ENCODE measurements at regions not wholly inside any gene's neighbourhood (a gene's known extent, or its start where the extent isn't known, plus 50 kb on each side); places are given as distances from the start of the nearest gene placed in this dataset.

GRCh38 chr12:46998811-46999368 lies 80.5 kb upstream of the PCED1B start:
- no peak overlapping the region for H2AFZ ChIP-seq (ENCODE audit: low read depth, low read length)
- TF ChIP-seq CTCF (IDR thresholded peaks at IDR 0.05; ENCODE audit: low read depth, low read length) = no peak
- H4K20me1 ChIP-seq (ENCODE audit: insufficient read depth, low read length) = no peaks in the 10 kb centered on the region
- H3K36me3 ChIP-seq (replicated peaks; ENCODE audit: low read depth, low read length) = no peaks in the 10 kb centered on the region
- H3K4me2 ChIP-seq (ENCODE audit: low read length) = no peak overlapping the region
- H3K4me1 ChIP-seq (ENCODE audit: low read length) = no peaks in the 10 kb centered on the region
- no peaks in the 10 kb centered on the region for H3K9me3 ChIP-seq (ENCODE audit: insufficient read depth, low read length)
- H3K4me3 ChIP-seq (ENCODE audit: low read length) = no peak overlapping the region
- no peak overlapping the region for H3K27ac ChIP-seq (ENCODE audit: low read length)
- no peaks in the 10 kb centered on the region for H3K79me2 ChIP-seq (ENCODE audit: low read length)
- no peaks in the 10 kb centered on the region for H3K27me3 ChIP-seq (ENCODE audit: low read depth, low read length)
- no peak overlapping the region for H3K9ac ChIP-seq (ENCODE audit: low read length)

- TF ChIP-seq EZH2phosphoT487 (IDR thresholded peaks at IDR 0.05; ENCODE audit: low read depth) (no peak), CTCF (IDR thresholded peaks at IDR 0.05; ENCODE audit: low read depth, low read length) (no peak)
- Histone ChIP-seq H3K4me1 (ENCODE audit: low read length) (no peaks in the 10 kb centered on the region), H2AFZ (ENCODE audit: low read depth, low read length) (no peak overlapping the region), H4K20me1 (ENCODE audit: insufficient read depth, low read length) (no peaks in the 10 kb centered on the region), H3K4me2 (ENCODE audit: low read length) (no peak overlapping the region), H3K79me2 (ENCODE audit: low read length) (no peaks in the 10 kb centered on the region), H3K27ac (ENCODE audit: low read length) (no peak overlapping the region), H3K4me3 (ENCODE audit: low read length) (no peak overlapping the region), H3K9ac (ENCODE audit: low read length) (no peak overlapping the region), H3K36me3 (replicated peaks; ENCODE audit: low read depth, low read length) (no peaks in the 10 kb centered on the region), H3K9me3 (ENCODE audit: insufficient read depth, low read length) (no peaks in the 10 kb centered on the region), H3K27me3 (ENCODE audit: low read depth, low read length) (no peaks in the 10 kb centered on the region)
Measured at GRCh38 chr12:47004634-47005033, 74.8 kb upstream of the PCED1B start.

GRCh38 chr12:47007048-47007447 lies 72.4 kb upstream of the PCED1B start:
- Histone ChIP-seq H3K4me3 (ENCODE audit: low read length) (no peak overlapping the region), H3K27ac (ENCODE audit: low read length) (no peak overlapping the region), H3K9me3 (ENCODE audit: insufficient read depth, low read length) (no peaks in the 10 kb centered on the region), H3K4me2 (ENCODE audit: low read length) (no peak overlapping the region), H3K27me3 (ENCODE audit: low read depth, low read length) (no peaks in the 10 kb centered on the region), H3K4me1 (ENCODE audit: low read length) (no peaks in the 10 kb centered on the region), H2AFZ (ENCODE audit: low read depth, low read length) (no peak overlapping the region), H3K36me3 (replicated peaks; ENCODE audit: low read depth, low read length) (no peaks in the 10 kb centered on the region), H3K9ac (ENCODE audit: low read length) (no peak overlapping the region), H3K79me2 (ENCODE audit: low read length) (no peaks in the 10 kb centered on the region), H4K20me1 (ENCODE audit: insufficient read depth, low read length) (no peaks in the 10 kb centered on the region)
- TF ChIP-seq EZH2phosphoT487 (IDR thresholded peaks at IDR 0.05; ENCODE audit: low read depth) (no peak), CTCF (IDR thresholded peaks at IDR 0.05; ENCODE audit: low read depth, low read length) (no peak)

GRCh38 chr12:47012552-47012951 lies 66.9 kb upstream of the PCED1B start:
- H3K79me2 ChIP-seq (ENCODE audit: low read length) = no peaks in the 10 kb centered on the region
- no peak for TF ChIP-seq EZH2phosphoT487 (IDR thresholded peaks at IDR 0.05; ENCODE audit: low read depth)
- no peak for TF ChIP-seq CTCF (IDR thresholded peaks at IDR 0.05; ENCODE audit: low read depth, low read length)
- no peak overlapping the region for H3K4me2 ChIP-seq (ENCODE audit: low read length)
- no peak overlapping the region for H3K4me3 ChIP-seq (ENCODE audit: low read length)
- no peaks in the 10 kb centered on the region for H4K20me1 ChIP-seq (ENCODE audit: insufficient read depth, low read length)
- H3K4me1 ChIP-seq (ENCODE audit: low read length) = peaks cover 9% of the 10 kb centered on the region
- H3K9me3 ChIP-seq (ENCODE audit: insufficient read depth, low read length) = no peaks in the 10 kb centered on the region
- no peak overlapping the region for H2AFZ ChIP-seq (ENCODE audit: low read depth, low read length)
- H3K9ac ChIP-seq (ENCODE audit: low read length) = no peak overlapping the region
- H3K27me3 ChIP-seq (ENCODE audit: low read depth, low read length) = no peaks in the 10 kb centered on the region
- H3K27ac ChIP-seq (ENCODE audit: low read length) = no peak overlapping the region
- H3K36me3 ChIP-seq (replicated peaks; ENCODE audit: low read depth, low read length) = no peaks in the 10 kb centered on the region
